ENCODE measurements at regions not wholly inside any gene's neighbourhood (a gene's known extent, or its start where the extent isn't known, plus 50 kb on each side); places are given as distances from the start of the nearest gene placed in this dataset.

DNA sequence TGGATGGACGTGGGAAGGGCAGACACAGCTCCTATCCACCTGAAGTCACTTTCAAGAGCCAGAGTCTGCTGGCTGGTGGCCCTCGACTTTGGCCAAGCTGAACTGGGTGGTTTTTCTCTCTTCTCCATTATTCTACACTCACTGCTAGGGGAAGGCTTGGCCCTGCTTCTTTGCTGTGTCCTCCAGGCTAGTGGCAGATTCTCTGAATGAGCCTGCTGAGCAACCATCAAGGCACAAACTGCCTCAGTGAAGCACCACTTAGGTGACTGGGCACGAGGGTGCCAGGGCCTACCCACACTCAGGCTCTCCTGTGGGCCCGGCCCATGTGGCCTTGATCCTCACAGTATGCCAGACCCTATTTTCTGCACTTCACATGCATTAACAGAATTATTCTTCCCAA, 92.0 kb downstream of the PJA1 start:
- ChIA-PET CTCF (no interaction called here), POLR2A (no interaction called here)
- Mint-ChIP-seq H3K4me3 (no peak overlapping the region), H3K36me3 (ENCODE audit: low read depth) (no peaks in the 10 kb centered on the region), H3K27me3 (no peaks in the 10 kb centered on the region), H3K27ac (no peak overlapping the region), H3K4me1 (no peaks in the 10 kb centered on the region), H3K9me3 (no peaks in the 10 kb centered on the region)
- intact Hi-C loops (cut with micrococcal nuclease) = no loop called here
- DNase-seq = no peak
- ATAC-seq (ENCODE audit: low read depth) = no peak
- TF ChIP-seq, protein P1, sequence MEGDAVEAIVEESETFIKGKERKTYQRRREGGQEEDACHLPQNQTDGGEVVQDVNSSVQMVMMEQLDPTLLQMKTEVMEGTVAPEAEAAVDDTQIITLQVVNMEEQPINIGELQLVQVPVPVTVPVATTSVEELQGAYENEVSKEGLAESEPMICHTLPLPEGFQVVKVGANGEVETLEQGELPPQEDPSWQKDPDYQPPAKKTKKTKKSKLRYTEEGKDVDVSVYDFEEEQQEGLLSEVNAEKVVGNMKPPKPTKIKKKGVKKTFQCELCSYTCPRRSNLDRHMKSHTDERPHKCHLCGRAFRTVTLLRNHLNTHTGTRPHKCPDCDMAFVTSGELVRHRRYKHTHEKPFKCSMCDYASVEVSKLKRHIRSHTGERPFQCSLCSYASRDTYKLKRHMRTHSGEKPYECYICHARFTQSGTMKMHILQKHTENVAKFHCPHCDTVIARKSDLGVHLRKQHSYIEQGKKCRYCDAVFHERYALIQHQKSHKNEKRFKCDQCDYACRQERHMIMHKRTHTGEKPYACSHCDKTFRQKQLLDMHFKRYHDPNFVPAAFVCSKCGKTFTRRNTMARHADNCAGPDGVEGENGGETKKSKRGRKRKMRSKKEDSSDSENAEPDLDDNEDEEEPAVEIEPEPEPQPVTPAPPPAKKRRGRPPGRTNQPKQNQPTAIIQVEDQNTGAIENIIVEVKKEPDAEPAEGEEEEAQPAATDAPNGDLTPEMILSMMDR (IDR thresholded peaks at IDR 0.05) = no peak

DNA sequence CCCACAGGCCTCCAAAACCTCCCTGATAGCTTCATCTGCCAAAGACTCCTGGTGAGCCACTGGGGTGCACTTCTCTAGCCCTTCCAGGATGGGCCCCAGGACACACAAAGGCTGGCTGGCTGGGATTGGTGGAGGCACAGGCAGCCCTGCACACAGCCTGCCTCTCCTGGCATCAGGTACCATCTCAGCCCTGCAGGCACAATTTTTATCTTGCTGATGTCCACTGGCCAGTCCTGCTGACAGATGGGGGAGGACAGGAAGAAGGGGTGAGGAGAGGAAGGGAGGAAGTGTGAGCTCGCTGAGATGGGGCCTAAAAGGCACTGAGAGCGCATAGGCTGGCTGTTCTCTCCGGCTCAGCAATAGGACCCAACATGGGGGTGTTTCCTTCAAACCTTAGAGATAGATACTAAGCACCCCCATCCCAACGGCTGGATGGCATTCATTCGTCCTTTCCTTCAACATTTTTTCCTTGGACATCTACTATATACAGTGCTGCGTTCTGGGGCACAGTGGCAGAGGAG, 92.7 kb downstream of the PJA1 start:
- TF ChIP-seq, protein P1 (IDR thresholded peaks at IDR 0.05) = no peak
- DNase-seq (no peak), ATAC-seq (ENCODE audit: low read depth) (no peak)
- Mint-ChIP-seq H3K4me3 (no peak overlapping the region), H3K36me3 (ENCODE audit: low read depth) (no peaks in the 10 kb centered on the region), H3K27me3 (no peaks in the 10 kb centered on the region), H3K27ac (no peak overlapping the region), H3K9me3 (no peaks in the 10 kb centered on the region), H3K4me1 (no peaks in the 10 kb centered on the region)
- ChIA-PET CTCF (no interaction called here), POLR2A (no interaction called here)
- intact Hi-C loops (cut with micrococcal nuclease) = no loop called here

DNA sequence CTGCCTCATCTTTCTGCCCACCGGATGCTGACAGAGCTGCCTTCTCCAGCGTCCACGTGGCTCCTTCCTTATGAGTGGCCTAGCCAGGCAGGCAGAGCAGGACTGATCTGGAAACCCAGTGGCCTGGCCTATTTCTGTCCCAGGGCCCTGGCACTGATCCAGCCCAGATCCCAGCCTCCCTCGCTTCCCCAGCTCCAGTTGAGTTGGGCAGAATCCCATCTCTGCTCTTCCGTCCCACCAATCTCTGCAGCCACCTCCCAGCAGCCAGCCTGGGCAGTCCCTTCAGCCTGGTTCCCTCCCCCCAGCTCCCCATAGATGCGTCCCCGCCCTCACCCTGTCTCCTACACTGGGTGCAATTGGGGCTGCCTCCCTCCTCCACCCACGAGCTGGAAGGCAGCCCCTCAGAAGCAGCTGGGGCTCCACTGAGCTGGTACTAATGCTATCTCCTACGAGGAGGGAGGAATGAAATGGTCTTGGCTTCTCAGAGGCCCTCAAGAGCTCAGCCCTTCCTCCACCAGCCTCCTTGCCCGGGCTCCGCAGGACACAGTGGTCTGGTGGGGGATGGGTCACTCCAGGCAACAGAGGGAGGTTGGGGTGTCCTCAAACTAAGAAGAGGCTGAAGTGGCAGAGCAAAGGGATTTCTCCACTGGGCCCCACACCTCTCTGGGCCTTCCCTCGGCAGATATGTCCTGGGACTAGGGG, 94.2 kb downstream of the PJA1 start:
- POLR2A ChIA-PET = no interaction called here
- no peak for ATAC-seq (ENCODE audit: low read depth)
- H3K4me1 Mint-ChIP-seq = no peaks in the 10 kb centered on the region

DNA sequence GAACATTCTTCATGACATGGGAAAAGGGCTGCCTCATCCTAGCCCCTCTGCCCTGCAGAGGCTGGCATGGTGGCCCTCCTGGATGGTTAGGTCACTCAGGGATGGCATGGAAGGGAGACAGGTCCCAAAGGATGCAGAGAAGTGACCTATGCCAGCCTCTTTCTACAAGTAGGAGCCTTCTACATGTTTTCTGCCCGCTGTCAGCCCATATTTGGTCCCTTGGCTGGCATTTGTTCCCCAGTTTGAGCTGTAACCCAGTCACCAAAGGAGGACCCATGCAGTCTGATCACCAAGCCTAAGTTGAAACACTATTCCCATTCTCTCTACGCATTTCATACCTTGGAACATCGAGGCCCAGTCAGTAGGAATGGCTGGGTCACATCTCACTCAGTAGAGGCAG, 95.4 kb downstream of the PJA1 start:
- intact Hi-C loops (cut with micrococcal nuclease) = no loop called here
- Mint-ChIP-seq H3K9me3 (no peaks in the 10 kb centered on the region), H3K4me1 (no peaks in the 10 kb centered on the region), H3K27ac (no peak overlapping the region), H3K27me3 (no peaks in the 10 kb centered on the region), H3K4me3 (no peak overlapping the region), H3K36me3 (ENCODE audit: low read depth) (no peaks in the 10 kb centered on the region)
- DNase-seq (no peak), ATAC-seq (ENCODE audit: low read depth) (no peak)
- TF ChIP-seq, protein P1 (IDR thresholded peaks at IDR 0.05) = no peak
- ChIA-PET POLR2A (no interaction called here), CTCF (no interaction called here)

More for the DNA sequence above, 94.2 kb downstream of the PJA1 start:
- Mint-ChIP-seq H3K27me3 (no peaks in the 10 kb centered on the region), H3K27ac (no peak overlapping the region), H3K9me3 (no peaks in the 10 kb centered on the region), H3K36me3 (ENCODE audit: low read depth) (no peaks in the 10 kb centered on the region), H3K4me3 (no peak overlapping the region)
- TF ChIP-seq, protein P1 (IDR thresholded peaks at IDR 0.05) = no peak
- no peak for DNase-seq
- intact Hi-C loops (cut with micrococcal nuclease) = no loop called here
- CTCF ChIA-PET = no interaction called here

DNA sequence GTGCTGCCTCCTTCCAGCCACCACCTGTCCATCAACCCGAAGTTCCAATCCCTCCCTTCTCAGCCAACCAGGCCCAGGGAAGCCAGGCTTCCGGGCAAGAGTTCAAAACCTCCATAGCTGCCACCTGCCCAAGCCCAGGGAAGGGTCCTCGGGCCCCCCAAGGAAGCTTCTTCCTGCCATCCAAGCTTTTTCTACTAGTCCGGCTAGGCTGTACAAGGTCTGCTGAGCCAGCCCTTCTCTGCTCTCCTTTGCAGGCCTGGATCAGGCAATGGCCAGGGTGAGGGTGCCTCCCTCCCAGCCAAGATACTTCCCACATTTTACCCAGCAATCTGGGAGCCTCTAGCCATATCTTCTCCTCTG, 96.2 kb downstream of the PJA1 start:
- no peaks in the 10 kb centered on the region for H3K4me1 Mint-ChIP-seq
- ChIA-PET POLR2A (no interaction called here), CTCF (no interaction called here)
- no peak overlapping the region for H3K4me3 Mint-ChIP-seq
- TF ChIP-seq, protein P1 (IDR thresholded peaks at IDR 0.05) = no peak
- intact Hi-C loops (cut with micrococcal nuclease) = no loop called here
- H3K27ac Mint-ChIP-seq = no peak overlapping the region
- DNase-seq (no peak), ATAC-seq (ENCODE audit: low read depth) (no peak)
- H3K27me3 Mint-ChIP-seq = no peaks in the 10 kb centered on the region
- H3K9me3 Mint-ChIP-seq = no peaks in the 10 kb centered on the region
- no peaks in the 10 kb centered on the region for H3K36me3 Mint-ChIP-seq (ENCODE audit: low read depth)

Data from activated B cell treated with CpG ODN at 0.5 μM for 24 hours (primary cell).